ENCODE measurements at regions not wholly inside any gene's neighbourhood (a gene's known extent, or its start where the extent isn't known, plus 50 kb on each side); places are given as distances from the start of the nearest gene placed in this dataset.

DNA sequence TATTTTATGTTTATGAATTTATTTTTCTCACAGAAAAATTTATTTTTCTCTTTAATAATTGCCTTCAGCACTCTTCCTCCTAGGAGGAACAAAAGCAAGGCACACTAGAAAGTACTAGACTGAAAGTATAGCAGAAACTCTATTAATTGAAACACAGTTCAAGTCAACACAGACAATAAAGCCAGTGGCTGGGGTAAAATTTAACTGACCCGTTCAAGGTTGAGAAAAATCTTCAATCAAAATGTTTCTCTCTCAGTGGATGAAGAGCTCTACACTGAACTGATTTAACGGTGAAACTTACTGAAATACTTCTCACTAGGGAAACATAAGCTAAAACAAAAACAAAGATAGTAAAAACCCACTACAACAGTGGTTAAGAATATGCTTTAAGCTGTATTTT lies 230.1 kb upstream of the MIR17HG start:
- CTCF ChIA-PET: no interaction called here

More for the DNA sequence above, 230.1 kb upstream of the MIR17HG start:
- intact Hi-C loops (cut with micrococcal nuclease) (no loop called here), in situ Hi-C loops (cut with MboI; ENCODE audit: low sequenced_read_pairs) (no loop called here), dilution Hi-C loops (cut with HindIII; ENCODE audit: low sequenced_read_pairs, unreplicated experiment) (no loop called here)
- Histone ChIP-seq H3K4me1 (ENCODE audit: control insufficient read depth, insufficient read depth, low read length) (no peaks in the 10 kb centered on the region), H2BK15ac (ENCODE audit: low read depth, low read length) (no peak overlapping the region), H4K20me1 (ENCODE audit: insufficient read depth, low read length) (no peaks in the 10 kb centered on the region), H3K14ac (replicated peaks; ENCODE audit: low read depth, low read length) (no peak overlapping the region), H2AFZ (replicated peaks; ENCODE audit: low read length, poor library complexity) (no peak overlapping the region), H3K9me3 (ENCODE audit: control insufficient read depth, insufficient read depth, low read length) (no peaks in the 10 kb centered on the region), H3K9me1 (ENCODE audit: insufficient read depth, low read length) (no peaks in the 10 kb centered on the region), H3K23ac (ENCODE audit: low read depth, low read length) (no peak overlapping the region), H3K4me2 (ENCODE audit: low read depth, low read length) (no peak overlapping the region), H3K56ac (ENCODE audit: extremely low read depth, insufficient read depth, low read length) (no peak overlapping the region), H3K4me3 (ENCODE audit: insufficient read depth, low read depth, low read length) (no peak overlapping the region), H4K8ac (ENCODE audit: low read depth in 2 of 2, low read length in 2 of 2) (no peak overlapping the region), H4K5ac (ENCODE audit: low read depth, low read length) (no peak overlapping the region), H3K36me3 (ENCODE audit: control insufficient read depth, insufficient read depth, low read length) (no peaks in the 10 kb centered on the region), H3K18ac (ENCODE audit: low read depth, low read length) (no peak overlapping the region), H2BK120ac (ENCODE audit: low read depth, low read length) (no peak overlapping the region), H2BK5ac (ENCODE audit: low read depth, low read length, poor library complexity, severe bottlenecking) (no peak overlapping the region), H2AK9ac (replicated peaks; ENCODE audit: low read depth, low read length, poor library complexity) (no peak overlapping the region), H3K27ac (ENCODE audit: insufficient read depth, low read length) (no peak overlapping the region), H2AK5ac (ENCODE audit: low read depth, low read length) (no peak overlapping the region), H3K4ac (ENCODE audit: low read depth, low read length) (no peak overlapping the region), H3K79me1 (ENCODE audit: low read depth in 1 of 2, low read length in 2 of 2) (no peaks in the 10 kb centered on the region), H4K91ac (ENCODE audit: insufficient read depth, low read depth, low read length) (no peak overlapping the region), H3K27me3 (ENCODE audit: control insufficient read depth, insufficient read depth, low read length) (no peaks in the 10 kb centered on the region), H2BK20ac (ENCODE audit: low read depth, low read length) (no peak overlapping the region), H3K9ac (ENCODE audit: low read depth, low read length) (no peak overlapping the region)
- TF ChIP-seq CHD1 (IDR thresholded peaks at IDR 0.05; ENCODE audit: low read depth, low read length) (no peak), MAFK (IDR thresholded peaks at IDR 0.05; ENCODE audit: low read depth, low read length) (no peak), RFX5 (IDR thresholded peaks at IDR 0.05; ENCODE audit: low read depth, low read length) (no peak), RAD21 (IDR thresholded peaks at IDR 0.05; ENCODE audit: low read length) (no peak), FOS (IDR thresholded peaks at IDR 0.05; ENCODE audit: low read depth, low read length) (no peak), NFE2L2 (IDR thresholded peaks at IDR 0.05; ENCODE audit: low read depth, low read length) (no peak), BHLHE40 (IDR thresholded peaks at IDR 0.05; ENCODE audit: low read depth, low read length) (no peak), POLR2A (IDR thresholded peaks at IDR 0.05; ENCODE audit: low read depth, low read length) (no peak), SMC3 (IDR thresholded peaks at IDR 0.05; ENCODE audit: low read depth, low read length) (no peak), CEBPB (IDR thresholded peaks at IDR 0.05; ENCODE audit: low read depth, low read length) (no peak)
- TF ChIP-seq, protein P1, sequence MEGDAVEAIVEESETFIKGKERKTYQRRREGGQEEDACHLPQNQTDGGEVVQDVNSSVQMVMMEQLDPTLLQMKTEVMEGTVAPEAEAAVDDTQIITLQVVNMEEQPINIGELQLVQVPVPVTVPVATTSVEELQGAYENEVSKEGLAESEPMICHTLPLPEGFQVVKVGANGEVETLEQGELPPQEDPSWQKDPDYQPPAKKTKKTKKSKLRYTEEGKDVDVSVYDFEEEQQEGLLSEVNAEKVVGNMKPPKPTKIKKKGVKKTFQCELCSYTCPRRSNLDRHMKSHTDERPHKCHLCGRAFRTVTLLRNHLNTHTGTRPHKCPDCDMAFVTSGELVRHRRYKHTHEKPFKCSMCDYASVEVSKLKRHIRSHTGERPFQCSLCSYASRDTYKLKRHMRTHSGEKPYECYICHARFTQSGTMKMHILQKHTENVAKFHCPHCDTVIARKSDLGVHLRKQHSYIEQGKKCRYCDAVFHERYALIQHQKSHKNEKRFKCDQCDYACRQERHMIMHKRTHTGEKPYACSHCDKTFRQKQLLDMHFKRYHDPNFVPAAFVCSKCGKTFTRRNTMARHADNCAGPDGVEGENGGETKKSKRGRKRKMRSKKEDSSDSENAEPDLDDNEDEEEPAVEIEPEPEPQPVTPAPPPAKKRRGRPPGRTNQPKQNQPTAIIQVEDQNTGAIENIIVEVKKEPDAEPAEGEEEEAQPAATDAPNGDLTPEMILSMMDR (conservative IDR thresholded peaks at IDR 0.05; ENCODE audit: low read depth, low read length): no peak
- TF ChIP-seq, protein P2, sequence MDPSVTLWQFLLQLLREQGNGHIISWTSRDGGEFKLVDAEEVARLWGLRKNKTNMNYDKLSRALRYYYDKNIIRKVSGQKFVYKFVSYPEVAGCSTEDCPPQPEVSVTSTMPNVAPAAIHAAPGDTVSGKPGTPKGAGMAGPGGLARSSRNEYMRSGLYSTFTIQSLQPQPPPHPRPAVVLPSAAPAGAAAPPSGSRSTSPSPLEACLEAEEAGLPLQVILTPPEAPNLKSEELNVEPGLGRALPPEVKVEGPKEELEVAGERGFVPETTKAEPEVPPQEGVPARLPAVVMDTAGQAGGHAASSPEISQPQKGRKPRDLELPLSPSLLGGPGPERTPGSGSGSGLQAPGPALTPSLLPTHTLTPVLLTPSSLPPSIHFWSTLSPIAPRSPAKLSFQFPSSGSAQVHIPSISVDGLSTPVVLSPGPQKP (IDR thresholded peaks at IDR 0.05; ENCODE audit: borderline replicate concordance, low read depth, low read length): no peak
- BruUV-seq (replicated peaks): no TSS peak
- ATAC-seq (ENCODE audit: low read depth) (no peak), DNase-seq (no peak)
- WGBS, 2 experiments (ENCODE audit: extremely low coverage in 2 of 2, insufficient read length in 1 of 2): no CpG with 5 or more reads among the region's 2 CpGs
- POLR2A ChIA-PET (ENCODE audit: unreplicated experiment): no interaction called here

Measured in IMR-90 (cell line).